ENCODE measurements at regions not wholly inside any gene's neighbourhood (a gene's known extent, or its start where the extent isn't known, plus 50 kb on each side); places are given as distances from the start of the nearest gene placed in this dataset.

- no peak for ATAC-seq
- no peak for TF ChIP-seq BACH2 (CRISPR knock-in tag; IDR thresholded peaks at IDR 0.05; ENCODE audit: borderline replicate concordance)
- TF ChIP-seq ZNF70 (CRISPR knock-in tag; IDR thresholded peaks at IDR 0.05) = no peak
- no peak for TF ChIP-seq TCF4 (CRISPR knock-in tag; IDR thresholded peaks at IDR 0.05; ENCODE audit: borderline replicate concordance)
- no peak for TF ChIP-seq ISL1 (CRISPR knock-in tag; IDR thresholded peaks at IDR 0.05)
- TF ChIP-seq POU6F1 (CRISPR knock-in tag; IDR thresholded peaks at IDR 0.05; ENCODE audit: borderline replicate concordance, low read depth) = no peak
- TF ChIP-seq GLIS3 (CRISPR knock-in tag; IDR thresholded peaks at IDR 0.05) = no peak
- no peak for TF ChIP-seq ZNF565 (CRISPR knock-in tag; conservative IDR thresholded peaks at IDR 0.05; ENCODE audit: low read depth)
- no peak for TF ChIP-seq ZC3H10 (CRISPR knock-in tag; IDR thresholded peaks at IDR 0.05)
- no peak for TF ChIP-seq RARB (CRISPR knock-in tag; IDR thresholded peaks at IDR 0.05)
These were observed 157.4 kb upstream of the TNFAIP3 start for GRCh38 chr6:137709424-137710236.

- ATAC-seq = no peak
- TF ChIP-seq CSDC2 (CRISPR knock-in tag; IDR thresholded peaks at IDR 0.05) = no peak
- TF ChIP-seq ZFP30 (CRISPR knock-in tag; IDR thresholded peaks at IDR 0.05) = no peak
- TF ChIP-seq ZNF8 (CRISPR knock-in tag; IDR thresholded peaks at IDR 0.05) = no peak
- no peak for TF ChIP-seq PPARA (CRISPR knock-in tag; IDR thresholded peaks at IDR 0.05; ENCODE audit: borderline replicate concordance)
- TF ChIP-seq TSHZ2 (CRISPR knock-in tag; IDR thresholded peaks at IDR 0.05) = no peak
- TF ChIP-seq BACH2 (CRISPR knock-in tag; IDR thresholded peaks at IDR 0.05; ENCODE audit: borderline replicate concordance) = no peak
- TF ChIP-seq PATZ1 (CRISPR knock-in tag; IDR thresholded peaks at IDR 0.05; ENCODE audit: borderline replicate concordance) = no peak
- no peak for TF ChIP-seq CREB5 (CRISPR knock-in tag; IDR thresholded peaks at IDR 0.05; ENCODE audit: low read depth)
- TF ChIP-seq TCF4 (CRISPR knock-in tag; IDR thresholded peaks at IDR 0.05; ENCODE audit: borderline replicate concordance) = no peak
- TF ChIP-seq RARB (CRISPR knock-in tag; IDR thresholded peaks at IDR 0.05) = no peak
- TF ChIP-seq ZFP3 (CRISPR knock-in tag; IDR thresholded peaks at IDR 0.05) = no peak
- no peak for TF ChIP-seq ISL1 (CRISPR knock-in tag; IDR thresholded peaks at IDR 0.05)
- TF ChIP-seq GLIS3 (CRISPR knock-in tag; IDR thresholded peaks at IDR 0.05) = no peak
- TF ChIP-seq ESRRG (CRISPR knock-in tag; IDR thresholded peaks at IDR 0.05) = no peak
These were observed 155.1 kb upstream of the TNFAIP3 start for GRCh38 chr6:137711972-137712371.

GRCh38 chr6:137712587-137712986 is 154.5 kb upstream of the TNFAIP3 start:
- no peak for ATAC-seq
- TF ChIP-seq POU6F1 (CRISPR knock-in tag; IDR thresholded peaks at IDR 0.05; ENCODE audit: borderline replicate concordance, low read depth) = no peak
- no peak for TF ChIP-seq TOX (CRISPR knock-in tag; IDR thresholded peaks at IDR 0.05; ENCODE audit: borderline replicate concordance)
- TF ChIP-seq BACH2 (CRISPR knock-in tag; IDR thresholded peaks at IDR 0.05; ENCODE audit: borderline replicate concordance) = no peak
- no peak for TF ChIP-seq CREB5 (CRISPR knock-in tag; IDR thresholded peaks at IDR 0.05; ENCODE audit: low read depth)
- TF ChIP-seq ZNF565 (CRISPR knock-in tag; conservative IDR thresholded peaks at IDR 0.05; ENCODE audit: low read depth) = no peak
- TF ChIP-seq CSDC2 (CRISPR knock-in tag; IDR thresholded peaks at IDR 0.05) = no peak
- no peak for TF ChIP-seq PPARA (CRISPR knock-in tag; IDR thresholded peaks at IDR 0.05; ENCODE audit: borderline replicate concordance)
- TF ChIP-seq OSR1 (CRISPR knock-in tag; IDR thresholded peaks at IDR 0.05) = no peak
- no peak for TF ChIP-seq ARNTL (CRISPR knock-in tag; IDR thresholded peaks at IDR 0.05; ENCODE audit: borderline replicate concordance, low read depth)
- TF ChIP-seq PATZ1 (CRISPR knock-in tag; IDR thresholded peaks at IDR 0.05; ENCODE audit: borderline replicate concordance) = no peak
- no peak for TF ChIP-seq ZNF8 (CRISPR knock-in tag; IDR thresholded peaks at IDR 0.05)
- TF ChIP-seq ESRRG (CRISPR knock-in tag; IDR thresholded peaks at IDR 0.05) = no peak
